Esophagus muscularis mucosa (tissue), 3 donors: ENCODE measurements at regions not wholly inside any gene's neighbourhood (a gene's known extent, or its start where the extent isn't known, plus 50 kb on each side); places are given as distances from the start of the nearest gene placed in this dataset.

ENCODE experiments used
- POLR2A ChIP-seq: fragments of 450-650 bp; IDR thresholded peaks from one replicate; pipeline ENCODE4 v1.6.1; 2017; ENCODE audit warnings: antibody characterized with exemption, moderate library complexity, mild to moderate bottlenecking, low read depth
- POLR2AphosphoS5 ChIP-seq, 2 donors: sonication (generic); formaldehyde crosslinking; IDR thresholded peaks; one replicate each; pipeline ENCODE4 v1.6.1; 2017; ENCODE audit warnings: antibody characterized with exemption in 2 of 2
- TF ChIP-seq, protein P1 (sequence below), 3 experiments: fragments of 200-600 bp in 2 of 3; fragments of 450-650 bp in 1 of 3; sonication (generic) in 2 of 3; IDR thresholded peaks; one replicate each; pipeline ENCODE4 v1.5.1; 2017 to 2019; ENCODE audit warnings: antibody characterized with exemption in 3 of 3, mild to moderate bottlenecking in 2 of 3, moderate library complexity in 1 of 3

DNA sequence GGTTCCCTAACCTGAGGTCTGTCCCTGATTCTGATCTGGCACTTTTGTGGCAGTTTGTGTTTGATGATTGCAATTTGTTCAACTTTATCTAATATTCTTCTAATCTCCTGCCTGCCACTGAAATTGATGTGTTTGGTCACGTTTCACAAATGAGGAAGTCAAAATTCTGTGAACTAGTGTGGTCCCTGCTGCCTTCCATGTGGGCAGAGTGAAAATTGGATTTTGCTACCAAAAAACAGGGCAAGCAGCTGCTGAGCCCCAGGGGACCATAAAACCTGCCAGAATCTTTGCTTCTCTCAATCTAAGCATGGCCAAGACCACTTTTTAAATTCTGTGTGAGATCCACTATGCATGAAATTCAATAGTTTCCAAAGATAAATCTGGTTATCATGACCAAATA is 195.5 kb upstream of the CYRIA start:
- TF ChIP-seq POLR2AphosphoS5 (IDR thresholded peaks at IDR 0.05) (no peak), POLR2A (no peak)
- TF ChIP-seq, protein P1, sequence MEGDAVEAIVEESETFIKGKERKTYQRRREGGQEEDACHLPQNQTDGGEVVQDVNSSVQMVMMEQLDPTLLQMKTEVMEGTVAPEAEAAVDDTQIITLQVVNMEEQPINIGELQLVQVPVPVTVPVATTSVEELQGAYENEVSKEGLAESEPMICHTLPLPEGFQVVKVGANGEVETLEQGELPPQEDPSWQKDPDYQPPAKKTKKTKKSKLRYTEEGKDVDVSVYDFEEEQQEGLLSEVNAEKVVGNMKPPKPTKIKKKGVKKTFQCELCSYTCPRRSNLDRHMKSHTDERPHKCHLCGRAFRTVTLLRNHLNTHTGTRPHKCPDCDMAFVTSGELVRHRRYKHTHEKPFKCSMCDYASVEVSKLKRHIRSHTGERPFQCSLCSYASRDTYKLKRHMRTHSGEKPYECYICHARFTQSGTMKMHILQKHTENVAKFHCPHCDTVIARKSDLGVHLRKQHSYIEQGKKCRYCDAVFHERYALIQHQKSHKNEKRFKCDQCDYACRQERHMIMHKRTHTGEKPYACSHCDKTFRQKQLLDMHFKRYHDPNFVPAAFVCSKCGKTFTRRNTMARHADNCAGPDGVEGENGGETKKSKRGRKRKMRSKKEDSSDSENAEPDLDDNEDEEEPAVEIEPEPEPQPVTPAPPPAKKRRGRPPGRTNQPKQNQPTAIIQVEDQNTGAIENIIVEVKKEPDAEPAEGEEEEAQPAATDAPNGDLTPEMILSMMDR (IDR thresholded peaks at IDR 0.05): no peak
